ENCODE measurements at regions not wholly inside any gene's neighbourhood (a gene's known extent, or its start where the extent isn't known, plus 50 kb on each side); places are given as distances from the start of the nearest gene placed in this dataset.
A peak's percentile ranks its signal among the peaks of the same experiment; 100 is the strongest.

- no peak for DNase-seq (ENCODE audit: low read depth)
Observed at GRCh38 chr4:60013464-60014184, 1186.5 kb upstream of the ADGRL3 start.

GRCh38 chr4:60016971-60017370, 1183.2 kb upstream of the ADGRL3 start:
- DNase-seq (ENCODE audit: low read depth) = no peak

GRCh38 chr4:60019180-60019579, 1180.9 kb upstream of the ADGRL3 start:
- DNase-seq (ENCODE audit: low read depth) = no peak

- DNase-seq (ENCODE audit: low read depth) = no peak
Observed at GRCh38 chr4:60019946-60020345, 1180.2 kb upstream of the ADGRL3 start.

- no peak for DNase-seq (ENCODE audit: low read depth)
Observed at GRCh38 chr4:60020389-60020788, 1179.7 kb upstream of the ADGRL3 start.

- no peak for DNase-seq (ENCODE audit: low read depth)
Observed at GRCh38 chr4:60033826-60034225, 1166.3 kb upstream of the ADGRL3 start.

- no peak for DNase-seq (ENCODE audit: low read depth)
Observed at GRCh38 chr4:60034361-60034760, 1165.8 kb upstream of the ADGRL3 start.

GRCh38 chr4:60039908-60040307, 1160.2 kb upstream of the ADGRL3 start:
- DNase-seq (ENCODE audit: low read depth) = no peak

GRCh38 chr4:60042231-60042652, 1157.9 kb upstream of the ADGRL3 start:
- DNase-seq (ENCODE audit: low read depth) = no peak

- DNase-seq (ENCODE audit: low read depth) = no peak
Observed at GRCh38 chr4:60042941-60043340, 1157.2 kb upstream of the ADGRL3 start.

- no peak for DNase-seq (ENCODE audit: low read depth)
Observed at GRCh38 chr4:60078984-60079383, 1121.1 kb upstream of the ADGRL3 start.

GRCh38 chr4:60081839-60082238, 1118.3 kb upstream of the ADGRL3 start:
- DNase-seq (ENCODE audit: low read depth) = no peak

GRCh38 chr4:60088807-60089486, 1111.2 kb upstream of the ADGRL3 start:
- no peak for DNase-seq (ENCODE audit: low read depth)

GRCh38 chr4:60089546-60090273, 1110.4 kb upstream of the ADGRL3 start:
- no peak for DNase-seq (ENCODE audit: low read depth)

- no peak for DNase-seq (ENCODE audit: low read depth)
Observed at GRCh38 chr4:60096676-60097075, 1103.5 kb upstream of the ADGRL3 start.

GRCh38 chr4:60116592-60116991, 1083.5 kb upstream of the ADGRL3 start:
- DNase-seq (ENCODE audit: low read depth) = no peak

GRCh38 chr4:60117726-60118323, 1082.3 kb upstream of the ADGRL3 start:
- no peak for DNase-seq (ENCODE audit: low read depth)

- peak; percentile 0 for DNase-seq (ENCODE audit: low read depth)
Observed at GRCh38 chr4:60122820-60123219, 1077.3 kb upstream of the ADGRL3 start.

- DNase-seq (ENCODE audit: low read depth) = no peak
Observed at GRCh38 chr4:60128888-60129287, 1071.2 kb upstream of the ADGRL3 start.

GRCh38 chr4:60129740-60130139, 1070.4 kb upstream of the ADGRL3 start:
- DNase-seq (ENCODE audit: low read depth) = no peak

- no peak for DNase-seq (ENCODE audit: low read depth)
Observed at GRCh38 chr4:60133375-60133774, 1066.8 kb upstream of the ADGRL3 start.

- DNase-seq (ENCODE audit: low read depth) = no peak
Observed at GRCh38 chr4:60134099-60134498, 1066.0 kb upstream of the ADGRL3 start.
